ENCODE measurements at regions not wholly inside any gene's neighbourhood (a gene's known extent, or its start where the extent isn't known, plus 50 kb on each side); places are given as distances from the start of the nearest gene placed in this dataset.
"Not testable (repeated sequence)": the region's sequence is repeated elsewhere in the genome, so short reads cannot be mapped to it uniquely, and the experiment has no call there.

GRCh38 chr10:45515630-45516029 lies 141.6 kb downstream of the ALOX5 start:
- H3K9me3 ChIP-seq = no peaks in the 10 kb centered on the region
- WGBS, 2 donors = 84 to 87% methylated on average over 6 of the region's 6 CpGs
- no peak for DNase-seq
- no peaks in the 10 kb centered on the region for H3K36me3 ChIP-seq
- no peak for TF ChIP-seq CTCF (IDR thresholded peaks at IDR 0.05)
- no peak for TF ChIP-seq POLR2A (IDR thresholded peaks at IDR 0.05)
- H3K27me3 ChIP-seq = no peaks in the 10 kb centered on the region
- H3K27ac ChIP-seq = no peak overlapping the region
- no peaks in the 10 kb centered on the region for H3K4me1 ChIP-seq
- intact Hi-C loops (cut with DNase I) = no loop called here
- H3K4me3 ChIP-seq (replicated peaks in 1 of 3) = no peak overlapping the region

GRCh38 chr10:45514291-45515270 lies 140.6 kb downstream of the ALOX5 start:
- no peak for TF ChIP-seq CTCF (IDR thresholded peaks at IDR 0.05)
- no peak for TF ChIP-seq POLR2A (IDR thresholded peaks at IDR 0.05)
- Histone ChIP-seq H3K27ac (no peak overlapping the region), H3K36me3 (no peaks in the 10 kb centered on the region), H3K27me3 (no peaks in the 10 kb centered on the region), H3K9me3 (no peaks in the 10 kb centered on the region), H3K4me1 (no peaks in the 10 kb centered on the region), H3K4me3 (replicated peaks in 1 of 3) (no peak overlapping the region)
- intact Hi-C loops (cut with DNase I) = no loop called here
- WGBS, 2 donors = 87 to 88% methylated on average over 12 of the region's 12 CpGs
- no peak for DNase-seq

- 76% methylated on average over 3 of the region's 3 CpGs for WGBS, 2 donors
- Histone ChIP-seq H3K9me3 (no peaks in the 10 kb centered on the region), H3K4me3 (replicated peaks in 1 of 3) (no peak overlapping the region), H3K27ac (no peak overlapping the region), H3K36me3 (no peaks in the 10 kb centered on the region), H3K27me3 (no peaks in the 10 kb centered on the region), H3K4me1 (no peaks in the 10 kb centered on the region)
- intact Hi-C loops (cut with DNase I) = no loop called here
- no peak for TF ChIP-seq CTCF (IDR thresholded peaks at IDR 0.05)
- TF ChIP-seq POLR2A (IDR thresholded peaks at IDR 0.05) = no peak
- no peak for DNase-seq
Observed at GRCh38 chr10:45513551-45513950, 139.5 kb downstream of the ALOX5 start.

- H3K36me3 ChIP-seq; intact Hi-C loops (cut with DNase I); DNase-seq; H3K9me3 ChIP-seq; H3K4me3 ChIP-seq (replicated peaks in 1 of 3); H3K27me3 ChIP-seq; H3K27ac ChIP-seq; H3K4me1 ChIP-seq: not testable (repeated sequence)
- WGBS, 2 donors = 100% methylated on average over 1 to 5 of the region's 37 CpGs
Observed at GRCh38 chr10:45511926-45512325, 137.9 kb downstream of the ALOX5 start.

GRCh38 chr10:45509491-45509890 lies 135.5 kb downstream of the ALOX5 start:
- intact Hi-C loops (cut with DNase I) = no loop called here
- TF ChIP-seq CTCF (IDR thresholded peaks at IDR 0.05) (no peak), POLR2A (IDR thresholded peaks at IDR 0.05) (no peak)
- Histone ChIP-seq H3K36me3 (no peaks in the 10 kb centered on the region), H3K9me3 (no peaks in the 10 kb centered on the region), H3K27ac (no peak overlapping the region), H3K27me3 (no peaks in the 10 kb centered on the region), H3K4me3 (replicated peaks in 1 of 3) (no peak overlapping the region), H3K4me1 (no peaks in the 10 kb centered on the region)
- no peak for DNase-seq

Data from thyroid gland (tissue), 4 donors.